Nucleus accumbens (tissue), 56 donors: ENCODE measurements at regions not wholly inside any gene's neighbourhood (a gene's known extent, or its start where the extent isn't known, plus 50 kb on each side); places are given as distances from the start of the nearest gene placed in this dataset.
"Not testable (repeated sequence)": the region's sequence is repeated elsewhere in the genome, so short reads cannot be mapped to it uniquely, and the experiment has no call there.

Experiments used
- DNase-seq, 56 donors: peaks; one replicate each; lab custom pipeline; 2025; lab: John Stamatoyannopoulos, UW

- DNase-seq: peak in 7 of 56 donors; percentile 2 to 15 (median 4)
These were observed 218.9 kb downstream of the MAF start for GRCh38 chr16:79381603-79382042.

- DNase-seq: no peak
These were observed 219.4 kb downstream of the MAF start for GRCh38 chr16:79380995-79381602.

GRCh38 chr16:79379095-79379494 is 221.4 kb downstream of the MAF start:
- DNase-seq: no peak

DNA sequence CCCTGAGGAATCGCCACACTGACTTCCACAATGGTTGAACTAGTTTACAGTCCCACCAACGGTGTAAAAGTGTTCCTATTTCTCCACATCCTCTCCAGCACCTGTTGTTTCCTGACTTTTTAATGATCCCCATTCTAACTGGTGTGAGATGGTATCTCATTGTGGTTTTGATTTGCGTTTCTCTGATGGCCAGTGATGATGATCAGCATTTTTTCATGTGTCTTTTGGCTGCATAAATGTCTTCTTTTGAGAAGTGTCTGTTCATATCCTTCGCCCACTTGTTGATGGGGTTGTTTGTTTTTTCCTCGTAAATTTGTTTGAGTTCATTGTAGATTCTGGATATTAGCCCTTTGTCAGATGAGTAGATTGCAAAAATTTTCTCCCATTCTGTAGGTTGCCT is 223.5 kb downstream of the MAF start:
- DNase-seq: not testable (repeated sequence)

GRCh38 chr16:79375351-79375750 is 225.2 kb downstream of the MAF start:
- no peak for DNase-seq

- DNase-seq: no peak
These were observed 227.9 kb downstream of the MAF start for GRCh38 chr16:79372503-79373184.

DNA sequence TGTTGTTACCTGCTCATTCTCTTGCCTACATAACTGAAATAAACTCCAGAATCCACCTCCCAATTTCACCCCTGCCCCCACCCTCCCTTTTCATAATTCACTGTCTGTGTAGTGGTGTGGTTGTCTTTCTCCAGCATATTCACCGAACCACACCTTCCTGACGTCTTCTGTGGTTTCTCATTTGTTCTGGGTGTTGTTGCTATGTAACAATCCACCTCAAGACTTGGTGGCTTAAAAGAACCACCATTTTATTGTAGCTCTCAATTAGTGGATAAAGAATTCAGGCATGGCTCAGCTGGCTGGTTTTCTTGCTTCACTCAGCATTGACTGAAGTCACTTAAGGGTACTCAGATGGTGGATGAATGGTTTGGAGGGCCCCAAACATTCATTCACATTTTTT is 229.8 kb downstream of the MAF start:
- DNase-seq: no peak

GRCh38 chr16:79369796-79370195 is 230.7 kb downstream of the MAF start:
- DNase-seq: no peak

DNA sequence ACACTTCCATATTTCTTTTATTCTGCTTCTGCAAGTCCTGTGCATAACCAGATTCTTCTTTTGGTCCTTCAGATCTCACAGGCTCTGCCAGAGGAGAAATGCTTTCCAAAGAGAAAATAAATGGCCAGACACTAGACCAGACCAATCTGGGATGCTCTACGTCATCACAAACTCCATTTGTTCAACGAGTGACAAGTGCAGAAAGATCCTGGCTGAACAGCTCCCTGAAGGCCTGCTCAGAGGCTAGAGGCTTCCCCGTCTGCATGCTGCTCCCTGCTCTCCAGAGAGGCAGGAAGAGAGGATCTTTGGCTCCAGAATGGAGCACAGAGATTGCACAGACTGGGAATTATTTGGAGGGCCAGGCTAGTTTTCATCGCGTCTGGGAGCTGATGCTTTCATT is 232.7 kb downstream of the MAF start:
- DNase-seq: no peak

GRCh38 chr16:79366635-79367034 is 233.9 kb downstream of the MAF start:
- DNase-seq: no peak

GRCh38 chr16:79365702-79366101 is 234.8 kb downstream of the MAF start:
- DNase-seq: no peak

GRCh38 chr16:79363484-79363883 is 237.1 kb downstream of the MAF start:
- no peak for DNase-seq

DNA sequence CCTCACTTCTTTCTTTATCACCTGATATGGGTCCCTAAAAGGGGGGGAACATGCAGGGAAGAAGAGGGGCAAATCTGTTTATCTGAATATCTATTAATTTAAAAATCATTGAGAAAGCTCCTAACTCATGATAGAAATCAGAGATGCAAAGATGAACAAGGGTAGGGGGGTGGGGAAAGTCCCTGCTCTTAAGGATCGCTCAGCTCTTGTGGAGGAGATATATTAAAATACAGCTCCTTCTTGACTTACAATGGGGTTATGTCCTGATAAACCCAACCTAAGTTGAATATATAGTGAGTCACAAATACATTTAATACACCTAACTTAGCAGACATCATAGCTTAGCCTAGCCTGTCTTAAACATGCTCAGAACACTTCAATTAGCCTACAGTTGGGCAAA is 237.5 kb downstream of the MAF start:
- no peak for DNase-seq

- DNase-seq: no peak
These were observed 238.1 kb downstream of the MAF start for GRCh38 chr16:79362300-79362970.

DNA sequence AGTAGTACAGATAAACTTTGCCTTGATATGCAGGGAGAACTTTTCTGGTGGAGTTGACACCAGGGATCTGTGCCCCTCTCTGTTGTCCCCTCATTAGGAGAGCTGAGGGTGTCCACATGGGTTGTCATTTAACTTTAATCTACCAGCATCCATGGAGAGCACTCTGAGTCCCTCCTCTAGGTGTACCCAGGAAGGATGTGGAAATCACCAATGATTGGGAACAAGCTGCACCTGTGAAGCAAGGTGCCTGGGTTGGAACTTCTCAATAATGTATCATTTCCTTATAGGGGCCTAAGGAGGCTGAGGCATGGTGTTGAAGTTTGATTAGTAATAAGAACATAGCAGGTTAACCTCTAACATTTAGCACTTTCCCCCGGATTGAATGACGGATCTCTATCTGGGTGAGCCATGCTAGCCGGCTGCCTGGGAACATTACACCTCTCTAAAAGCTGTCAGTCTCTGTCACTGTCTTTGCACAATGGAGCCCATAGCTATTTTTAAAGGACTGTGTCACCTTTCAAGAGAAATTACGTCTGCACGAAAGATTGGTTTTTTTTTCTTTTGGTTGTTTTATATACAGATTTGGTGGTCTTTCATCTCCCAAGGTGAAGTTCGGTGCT is 239.3 kb downstream of the MAF start:
- no peak for DNase-seq

- DNase-seq: no peak
These were observed 240.3 kb downstream of the MAF start for GRCh38 chr16:79360267-79360666.

GRCh38 chr16:79359082-79359481 is 241.5 kb downstream of the MAF start:
- DNase-seq: no peak

DNA sequence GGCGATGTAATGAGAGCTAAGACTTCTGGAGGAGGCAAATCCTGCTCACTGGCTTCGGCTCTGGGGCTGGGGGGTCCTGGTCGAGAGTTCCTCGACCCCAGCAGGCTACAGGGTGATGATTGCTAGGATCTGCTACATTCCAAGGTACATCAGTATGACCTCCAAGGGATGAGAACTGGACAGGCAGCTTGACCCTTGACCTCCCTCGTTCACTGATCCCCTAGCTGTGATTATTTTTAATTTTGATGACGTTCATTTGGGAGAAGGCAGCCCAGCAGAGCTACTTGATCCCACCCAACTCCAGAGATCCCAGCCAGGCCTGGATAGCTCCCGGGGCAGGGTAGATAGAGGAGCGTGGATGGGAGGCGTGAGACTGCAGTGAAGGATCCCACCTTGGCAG is 242.3 kb downstream of the MAF start:
- DNase-seq: no peak

DNA sequence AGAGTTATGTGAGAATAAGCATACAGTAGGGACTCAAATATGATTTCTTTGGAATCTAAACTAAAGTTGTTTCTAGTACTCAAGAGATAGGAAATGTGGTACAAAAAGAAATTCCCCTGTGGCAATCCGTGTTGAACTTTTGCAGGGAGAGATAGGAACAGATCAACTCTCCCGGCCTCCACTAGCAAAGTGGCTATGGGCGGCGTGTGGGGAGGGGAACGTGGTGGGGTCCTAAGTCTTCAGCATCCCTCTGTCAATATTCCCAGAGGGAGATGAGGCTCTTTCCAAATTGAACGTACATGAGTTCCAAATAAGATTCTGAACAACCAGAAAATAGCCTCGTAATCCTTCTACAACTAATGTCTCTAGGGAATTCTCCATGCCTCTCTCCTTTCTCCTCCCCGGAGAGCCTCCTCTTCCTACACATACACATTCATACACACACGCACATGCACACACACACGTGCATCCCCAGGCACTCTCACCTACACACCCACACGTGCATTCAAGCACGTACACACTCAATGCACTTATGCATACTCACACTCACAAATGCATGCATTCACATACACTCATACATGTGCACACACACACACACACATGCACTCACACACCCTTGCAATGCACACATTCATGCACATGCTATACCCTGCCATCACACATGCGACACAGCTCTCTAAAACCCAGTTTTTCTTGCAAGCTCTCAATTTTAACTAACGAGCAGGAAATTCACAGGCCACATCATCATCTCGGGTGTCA is 244.8 kb downstream of the MAF start:
- DNase-seq: no peak

DNA sequence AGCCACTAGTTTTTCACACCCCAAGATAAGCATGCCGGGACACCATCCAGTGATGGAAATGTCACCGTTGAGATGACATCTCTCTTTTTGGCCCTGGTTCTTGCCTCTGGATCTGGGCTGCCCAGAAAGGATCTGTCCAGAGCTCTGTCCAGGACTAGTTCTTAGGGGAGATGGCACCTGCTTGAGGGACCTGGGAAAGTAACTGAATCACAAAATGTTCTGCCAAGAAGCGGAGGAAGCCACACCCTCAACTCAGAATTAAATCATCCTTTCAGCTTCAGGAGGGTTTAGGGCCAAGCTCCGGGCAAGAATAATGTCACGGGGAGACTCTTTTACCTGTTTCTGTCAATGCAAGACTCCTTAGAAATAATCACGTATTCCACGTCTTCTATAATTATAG is 248.6 kb downstream of the MAF start:
- DNase-seq: no peak

DNA sequence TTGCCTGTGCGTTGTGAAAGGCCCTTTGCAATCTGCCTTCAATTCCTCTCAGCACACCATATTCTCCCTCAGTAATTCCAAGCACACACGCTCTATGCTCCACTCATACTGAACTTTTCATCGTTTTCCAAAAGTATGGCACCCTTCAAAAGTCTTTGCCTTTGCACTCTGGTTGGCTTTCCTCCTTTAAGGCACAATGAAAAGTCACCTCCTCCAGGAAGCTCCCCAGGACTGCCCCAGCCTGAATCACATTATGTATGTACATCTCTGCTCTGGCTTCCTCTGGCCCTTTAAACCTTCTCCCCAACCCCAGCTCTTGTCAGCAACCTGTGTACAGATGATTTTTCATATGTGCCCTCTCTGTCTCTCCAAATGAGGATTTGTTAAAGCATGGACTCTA is 250.7 kb downstream of the MAF start:
- no peak for DNase-seq
